SK-N-SH treated with all-trans-retinoic acid at 6 μM for 48 hours (cell line): ENCODE measurements at regions not wholly inside any gene's neighbourhood (a gene's known extent, or its start where the extent isn't known, plus 50 kb on each side); places are given as distances from the start of the nearest gene placed in this dataset.

ENCODE experiments used
- ARNTL ChIP-seq: fragments of 450-650 bp; formaldehyde crosslinking; IDR thresholded peaks from 2 replicates; pipeline ENCODE4 v1.5.0; 2020; ENCODE audit warnings: low read depth, mild to moderate bottlenecking, moderate library complexity, borderline replicate concordance
- BACH2 ChIP-seq: fragments of 250-450 bp; sonication (Bioruptor Pico); IDR thresholded peaks from 2 replicates; pipeline ENCODE4 v1.9.0; 2021; ENCODE audit warnings: mild to moderate bottlenecking, borderline replicate concordance
- CREB5 ChIP-seq: fragments of 250-450 bp; sonication (Bioruptor Pico); IDR thresholded peaks from 2 replicates; pipeline ENCODE4 v1.5.1; 2020; ENCODE audit warnings: low read depth, mild to moderate bottlenecking, moderate library complexity
- CSDC2 ChIP-seq: fragments of 250-450 bp; sonication (Bioruptor Pico); IDR thresholded peaks from 2 replicates; pipeline ENCODE4 v1.5.0; 2020; ENCODE audit warnings: mild to moderate bottlenecking, moderate library complexity
- CSRNP3 ChIP-seq: fragments of 250-450 bp; sonication (Bioruptor Pico); IDR thresholded peaks from 2 replicates; pipeline ENCODE4 v1.5.1; 2021; ENCODE audit warnings: mild to moderate bottlenecking, moderate library complexity
- GLIS3 ChIP-seq: fragments of 250-450 bp; sonication (Bioruptor Pico); IDR thresholded peaks from 2 replicates; pipeline ENCODE4 v1.5.0; 2020; ENCODE audit warnings: mild to moderate bottlenecking, moderate library complexity
- OSR1 ChIP-seq: fragments of 250-450 bp; sonication (Bioruptor Pico); IDR thresholded peaks from 2 replicates; pipeline ENCODE4 v1.8.0; 2022; ENCODE audit warnings: moderate library complexity, mild to moderate bottlenecking, inconsistent platforms
- PATZ1 ChIP-seq: fragments of 250-450 bp; sonication (Bioruptor Pico); IDR thresholded peaks from 2 replicates; pipeline ENCODE4 v1.8.0; 2020; ENCODE audit warnings: mild to moderate bottlenecking, moderate library complexity, borderline replicate concordance
- POU6F1 ChIP-seq: fragments of 250-450 bp; sonication (Bioruptor Pico); IDR thresholded peaks from 2 replicates; pipeline ENCODE4 v1.8.0; 2021; ENCODE audit warnings: low read depth, mild to moderate bottlenecking, moderate library complexity, borderline replicate concordance
- PPARA ChIP-seq: fragments of 250-450 bp; sonication (Bioruptor Pico); IDR thresholded peaks from 2 replicates; pipeline ENCODE4 v1.5.0; 2020; ENCODE audit warnings: mild to moderate bottlenecking, borderline replicate concordance
- RARB ChIP-seq: fragments of 250-450 bp; sonication (Bioruptor Pico); IDR thresholded peaks from 2 replicates; pipeline ENCODE4 v1.8.0; 2021; ENCODE audit warnings: mild to moderate bottlenecking, moderate library complexity
- TSHZ2 ChIP-seq: fragments of 250-450 bp; sonication (Bioruptor Pico); IDR thresholded peaks from 2 replicates; pipeline ENCODE4 v1.5.0; 2020; ENCODE audit warnings: mild to moderate bottlenecking, moderate library complexity
- ZFP30 ChIP-seq: fragments of 450-650 bp; formaldehyde crosslinking; IDR thresholded peaks from 2 replicates; pipeline ENCODE4 v1.5.0; 2022; ENCODE audit warnings: mild to moderate bottlenecking, moderate library complexity
- ZNF565 ChIP-seq: fragments of 450-650 bp; formaldehyde crosslinking; conservative IDR thresholded peaks from 2 replicates; pipeline ENCODE4 v1.5.0; 2020; ENCODE audit warnings: low read depth, mild to moderate bottlenecking, moderate library complexity

- TF ChIP-seq ZFP30 (no peak), CSDC2 (CRISPR knock-in tag) (no peak), CSRNP3 (CRISPR knock-in tag) (no peak), ARNTL (no peak), POU6F1 (CRISPR knock-in tag) (no peak), ZNF565 (CRISPR knock-in tag) (no peak), GLIS3 (no peak), BACH2 (CRISPR knock-in tag) (no peak), PATZ1 (CRISPR knock-in tag) (no peak), CREB5 (CRISPR knock-in tag) (no peak), RARB (CRISPR knock-in tag) (no peak), TSHZ2 (no peak), PPARA (no peak), OSR1 (no peak)
These were observed 118.8 kb downstream of the DDIT4L start for GRCh38 chr4:100071506-100071905.
